ENCODE measurements at regions not wholly inside any gene's neighbourhood (a gene's known extent, or its start where the extent isn't known, plus 50 kb on each side); places are given as distances from the start of the nearest gene placed in this dataset.
A peak's percentile ranks its signal among the peaks of the same experiment; 100 is the strongest.
"Not testable (repeated sequence)": the region's sequence is repeated elsewhere in the genome, so short reads cannot be mapped to it uniquely, and the experiment has no call there.

- in situ Hi-C loops (cut with MboI; ENCODE audit: low pct_ligation_motif_present in 1 of 4, low pct_unique_long_range_greater_than_20kb in 1 of 4, low sequenced_read_pairs in 3 of 4) (no loop called here), intact Hi-C loops (cut with DNase I; ENCODE audit: low total_unique reads) (no loop called here)
- no peaks in the 10 kb centered on the region for H3K4me1 ChIP-seq
- no peak for TF ChIP-seq EP300 (IDR thresholded peaks at IDR 0.05; ENCODE audit: low read depth)
- TF ChIP-seq POLR2A (IDR thresholded peaks at IDR 0.05) = no peak
- no peak for TF ChIP-seq CTCF (IDR thresholded peaks at IDR 0.05)
- no peak for TF ChIP-seq POLR2AphosphoS5 (IDR thresholded peaks at IDR 0.05)
- H3K36me3 ChIP-seq = no peaks in the 10 kb centered on the region
- no peak for DNase-seq
- no peaks in the 10 kb centered on the region for H3K9me3 ChIP-seq
- H3K4me3 ChIP-seq = no peak overlapping the region
- 50 to 71% methylated on average over 1 to 3 of the region's 3 CpGs for WGBS, 2 donors (ENCODE audit: low coverage in 1 of 2)
- H3K27ac ChIP-seq = no peak overlapping the region
- H3K27me3 ChIP-seq = peaks cover 2% of the 10 kb centered on the region
Observed at GRCh38 chr6:78631976-78632375, 235.4 kb upstream of the IRAK1BP1 start.

GRCh38 chr6:78639111-78640110, 227.9 kb upstream of the IRAK1BP1 start:
- Histone ChIP-seq H3K27me3 (no peaks in the 10 kb centered on the region), H3K4me3 (no peak overlapping the region), H3K27ac (peak overlapping the region in 2 of 4 donors; percentile 29 to 43), H3K36me3 (no peaks in the 10 kb centered on the region), H3K9me3 (peaks cover 0 to 4% of the 10 kb centered on the region in 2 donors), H3K4me1 (peaks cover 0 to 13% (median 3%) of the 10 kb centered on the region in 4 donors)
- 41 to 51% methylated on average over 7 of the region's 7 CpGs for WGBS, 2 donors (ENCODE audit: low coverage in 1 of 2)
- DNase-seq = no peak
- intact Hi-C loops (cut with DNase I; ENCODE audit: low total_unique reads) = no loop called here
- TF ChIP-seq POLR2A (IDR thresholded peaks at IDR 0.05) = no peak
- TF ChIP-seq EP300 (IDR thresholded peaks at IDR 0.05; ENCODE audit: low read depth) = no peak
- TF ChIP-seq POLR2AphosphoS5 (IDR thresholded peaks at IDR 0.05) = no peak
- no peak for TF ChIP-seq CTCF (IDR thresholded peaks at IDR 0.05)
- in situ Hi-C loops (cut with MboI; ENCODE audit: low pct_ligation_motif_present in 1 of 4, low pct_unique_long_range_greater_than_20kb in 1 of 4, low sequenced_read_pairs in 3 of 4) = no loop called here

- in situ Hi-C loops (cut with MboI; ENCODE audit: low pct_ligation_motif_present in 1 of 4, low pct_unique_long_range_greater_than_20kb in 1 of 4, low sequenced_read_pairs in 3 of 4); intact Hi-C loops (cut with DNase I; ENCODE audit: low total_unique reads); H3K27me3 ChIP-seq; DNase-seq; H3K36me3 ChIP-seq; H3K4me3 ChIP-seq; H3K9me3 ChIP-seq; H3K27ac ChIP-seq: not testable (repeated sequence)
- 64% methylated on average over 6 of the region's 6 CpGs; no CpG with 5 or more reads in 1 of the 2 donors for WGBS, 2 donors (ENCODE audit: low coverage in 1 of 2)
- peaks cover 0 to 18% (median 3%) of the 10 kb centered on the region in 4 donors for H3K4me1 ChIP-seq
Observed at GRCh38 chr6:78643976-78644375, 223.4 kb upstream of the IRAK1BP1 start.

- H3K36me3 ChIP-seq; H3K4me1 ChIP-seq; intact Hi-C loops (cut with DNase I; ENCODE audit: low total_unique reads); H3K9me3 ChIP-seq; in situ Hi-C loops (cut with MboI; ENCODE audit: low pct_ligation_motif_present in 1 of 4, low pct_unique_long_range_greater_than_20kb in 1 of 4, low sequenced_read_pairs in 3 of 4); H3K27me3 ChIP-seq: not testable (repeated sequence)
- Histone ChIP-seq H3K27ac (peak overlapping the region in 3 of 4 donors; percentile 29 to 58 (median 40)), H3K4me3 (peak overlapping the region in 3 of 4 donors; percentile 12 to 34 (median 16))
- WGBS, 2 donors (ENCODE audit: low coverage in 1 of 2) = 56 to 82% methylated on average over 8 to 20 of the region's 20 CpGs
- peak; percentile 56 for DNase-seq
Observed at GRCh38 chr6:78646542-78647415, 220.6 kb upstream of the IRAK1BP1 start.

- in situ Hi-C loops (cut with MboI; ENCODE audit: low pct_ligation_motif_present in 1 of 4, low pct_unique_long_range_greater_than_20kb in 1 of 4, low sequenced_read_pairs in 3 of 4); H3K4me1 ChIP-seq; H3K4me3 ChIP-seq; H3K9me3 ChIP-seq; H3K27me3 ChIP-seq; DNase-seq; H3K36me3 ChIP-seq; intact Hi-C loops (cut with DNase I; ENCODE audit: low total_unique reads); H3K27ac ChIP-seq: not testable (repeated sequence)
- 97% methylated on average over 3 of the region's 3 CpGs; no CpG with 5 or more reads in 1 of the 2 donors for WGBS, 2 donors (ENCODE audit: low coverage in 1 of 2)
Observed at GRCh38 chr6:78665819-78666218, 201.5 kb upstream of the IRAK1BP1 start.

All from transverse colon (tissue), 4 donors.